ENCODE measurements at regions not wholly inside any gene's neighbourhood (a gene's known extent, or its start where the extent isn't known, plus 50 kb on each side); places are given as distances from the start of the nearest gene placed in this dataset.

DNA sequence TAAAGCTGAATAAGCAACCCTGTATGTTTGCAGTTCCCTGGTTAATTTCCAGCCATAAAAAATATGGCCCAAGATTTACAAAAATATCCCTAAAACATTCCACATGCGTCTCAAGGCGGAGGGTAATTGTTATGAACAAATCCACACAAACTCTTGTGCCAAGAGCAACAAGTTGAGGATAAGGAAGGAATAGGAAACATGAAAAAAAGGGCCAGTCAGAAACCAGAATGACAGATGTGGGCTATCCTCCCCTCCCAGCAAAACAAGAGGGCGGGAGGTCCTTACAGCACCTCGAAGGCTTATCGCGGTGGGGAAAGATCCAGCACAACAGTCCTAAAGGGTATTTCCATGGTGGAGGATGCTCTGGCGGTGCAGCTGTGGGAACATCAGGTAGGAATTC is 155.6 kb upstream of the HES1 start:
- TF ChIP-seq, protein P1, sequence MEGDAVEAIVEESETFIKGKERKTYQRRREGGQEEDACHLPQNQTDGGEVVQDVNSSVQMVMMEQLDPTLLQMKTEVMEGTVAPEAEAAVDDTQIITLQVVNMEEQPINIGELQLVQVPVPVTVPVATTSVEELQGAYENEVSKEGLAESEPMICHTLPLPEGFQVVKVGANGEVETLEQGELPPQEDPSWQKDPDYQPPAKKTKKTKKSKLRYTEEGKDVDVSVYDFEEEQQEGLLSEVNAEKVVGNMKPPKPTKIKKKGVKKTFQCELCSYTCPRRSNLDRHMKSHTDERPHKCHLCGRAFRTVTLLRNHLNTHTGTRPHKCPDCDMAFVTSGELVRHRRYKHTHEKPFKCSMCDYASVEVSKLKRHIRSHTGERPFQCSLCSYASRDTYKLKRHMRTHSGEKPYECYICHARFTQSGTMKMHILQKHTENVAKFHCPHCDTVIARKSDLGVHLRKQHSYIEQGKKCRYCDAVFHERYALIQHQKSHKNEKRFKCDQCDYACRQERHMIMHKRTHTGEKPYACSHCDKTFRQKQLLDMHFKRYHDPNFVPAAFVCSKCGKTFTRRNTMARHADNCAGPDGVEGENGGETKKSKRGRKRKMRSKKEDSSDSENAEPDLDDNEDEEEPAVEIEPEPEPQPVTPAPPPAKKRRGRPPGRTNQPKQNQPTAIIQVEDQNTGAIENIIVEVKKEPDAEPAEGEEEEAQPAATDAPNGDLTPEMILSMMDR (IDR thresholded peaks at IDR 0.05; ENCODE audit: control insufficient read depth, insufficient read depth, low read depth, low read length, missing control alignments), result no peak
- no peak overlapping the region for H3K4me3 ChIP-seq (ENCODE audit: control insufficient read depth, low read depth, low read length)
- DNase-seq (ENCODE audit: low read depth), result no peak

DNA sequence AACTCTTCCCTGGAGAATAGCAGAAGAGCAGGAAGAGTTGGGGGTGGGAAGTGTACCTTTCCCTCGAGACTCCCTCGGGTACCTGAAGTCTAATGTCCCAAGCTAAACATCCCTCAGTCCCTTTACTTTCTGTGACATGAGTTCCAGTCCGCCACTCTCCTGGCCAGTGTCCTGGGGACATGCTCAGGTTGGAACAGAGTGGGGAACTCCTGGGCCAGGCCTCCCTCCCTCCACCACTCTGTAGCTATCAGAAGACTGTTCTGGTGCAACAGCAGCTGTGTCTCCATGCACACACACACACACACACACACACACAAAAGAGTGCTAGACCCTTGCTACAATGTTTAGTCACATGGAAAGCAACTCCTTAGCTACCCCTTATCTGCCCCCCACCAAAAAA is 155.0 kb upstream of the HES1 start:
- TF ChIP-seq, protein P1 (IDR thresholded peaks at IDR 0.05; ENCODE audit: control insufficient read depth, insufficient read depth, low read depth, low read length, missing control alignments), result no peak
- no peak overlapping the region for H3K4me3 ChIP-seq (ENCODE audit: control insufficient read depth, low read depth, low read length)
- no peak for DNase-seq (ENCODE audit: low read depth)

DNA sequence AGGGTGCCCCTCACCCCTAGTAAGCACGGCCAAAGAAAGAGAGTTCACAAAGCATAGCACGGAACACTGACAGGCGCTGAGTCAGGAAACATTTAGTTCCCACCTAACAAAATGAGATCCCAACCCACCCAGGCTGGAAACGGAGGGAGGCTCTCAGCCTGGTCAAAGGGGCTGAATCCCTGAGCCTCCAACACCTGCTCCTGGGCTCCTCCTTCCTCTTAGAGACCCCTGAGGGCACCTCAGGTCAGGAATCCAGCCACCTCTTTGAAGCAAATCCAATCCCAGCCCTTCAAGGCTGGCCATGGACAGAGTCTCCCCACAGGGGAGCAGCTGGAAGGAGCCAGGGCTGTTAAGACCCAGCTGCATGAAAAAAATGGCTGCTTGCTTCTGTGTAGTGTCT is 154.4 kb upstream of the HES1 start:
- H3K4me3 ChIP-seq (ENCODE audit: control insufficient read depth, low read depth, low read length), result no peak overlapping the region
- TF ChIP-seq, protein P1 (IDR thresholded peaks at IDR 0.05; ENCODE audit: control insufficient read depth, insufficient read depth, low read depth, low read length, missing control alignments), result no peak
- DNase-seq (ENCODE audit: low read depth), result no peak

DNA sequence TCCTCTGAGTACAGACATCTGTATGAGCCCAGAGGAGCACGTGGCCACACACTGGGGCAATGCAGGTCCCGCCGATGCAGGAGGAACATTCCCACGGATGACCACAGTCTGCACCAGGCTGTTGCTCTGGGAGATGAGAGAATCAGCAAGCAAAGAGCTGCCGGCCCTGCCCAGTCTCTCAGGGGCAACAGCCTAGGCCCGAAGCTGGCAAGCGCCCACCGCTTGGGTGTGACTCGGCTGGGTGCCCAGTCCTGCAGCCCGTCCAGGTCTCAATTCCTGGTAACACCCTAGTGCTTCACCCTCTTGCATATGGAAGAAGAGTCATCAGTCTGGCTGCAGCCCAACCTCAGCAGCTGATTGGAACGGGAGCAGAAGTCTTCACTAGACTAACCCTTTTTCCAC is 153.7 kb upstream of the HES1 start:
- TF ChIP-seq, protein P1 (IDR thresholded peaks at IDR 0.05; ENCODE audit: control insufficient read depth, insufficient read depth, low read depth, low read length, missing control alignments), result no peak

DNA sequence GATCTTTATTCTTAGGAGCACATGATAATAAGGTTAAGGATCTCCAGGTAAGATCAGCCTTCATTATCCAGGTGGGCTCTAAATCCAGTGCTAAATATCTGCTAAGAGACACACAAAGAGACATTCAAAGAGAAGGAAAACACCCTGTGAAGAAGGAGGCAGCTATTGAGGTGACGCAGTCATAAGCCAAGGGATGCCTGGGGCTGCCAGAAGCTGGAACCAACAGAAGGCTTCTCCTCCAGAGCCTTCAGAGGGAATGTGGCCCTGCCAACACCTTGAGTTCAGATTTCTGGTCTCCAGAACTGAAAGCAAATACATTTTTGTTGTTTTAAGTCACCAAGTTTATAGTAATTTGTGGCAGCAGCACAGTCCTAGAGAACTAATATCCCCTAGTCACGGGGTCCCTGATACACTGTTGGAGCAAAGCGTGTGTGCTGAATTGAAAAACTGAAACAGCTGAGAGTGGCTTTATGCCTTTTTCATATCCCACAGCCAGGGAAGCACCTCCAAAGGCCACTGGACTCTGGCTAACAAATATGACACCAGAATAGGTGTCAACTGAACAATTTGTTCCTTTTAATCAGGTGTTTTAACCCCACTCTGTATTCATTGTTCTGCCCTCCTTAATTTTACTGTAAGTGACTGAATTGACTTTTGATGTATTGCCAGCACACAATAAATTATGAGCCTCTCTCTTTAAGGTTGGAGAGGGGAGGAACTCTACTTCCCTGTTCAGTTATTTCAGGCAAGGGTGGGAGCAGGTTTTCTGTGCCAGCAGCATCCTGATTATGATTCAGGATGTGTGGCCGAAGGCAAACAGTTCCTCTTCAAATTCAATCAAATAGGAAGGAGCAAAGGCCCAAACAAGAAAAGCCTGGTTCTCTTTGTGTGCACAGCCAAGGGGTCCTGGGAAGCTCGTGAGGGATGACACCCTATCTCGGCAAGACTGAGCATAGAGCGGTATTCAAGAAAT is 151.8 kb upstream of the HES1 start:
- TF ChIP-seq, protein P1 (IDR thresholded peaks at IDR 0.05; ENCODE audit: control insufficient read depth, insufficient read depth, low read depth, low read length, missing control alignments), result no peak
- H3K4me3 ChIP-seq (ENCODE audit: control insufficient read depth, low read depth, low read length), result no peak overlapping the region
- no peak for DNase-seq (ENCODE audit: low read depth)

More for the DNA sequence above, 153.7 kb upstream of the HES1 start:
- H3K4me3 ChIP-seq (ENCODE audit: control insufficient read depth, low read depth, low read length), result no peak overlapping the region
- DNase-seq (ENCODE audit: low read depth), result no peak

DNA sequence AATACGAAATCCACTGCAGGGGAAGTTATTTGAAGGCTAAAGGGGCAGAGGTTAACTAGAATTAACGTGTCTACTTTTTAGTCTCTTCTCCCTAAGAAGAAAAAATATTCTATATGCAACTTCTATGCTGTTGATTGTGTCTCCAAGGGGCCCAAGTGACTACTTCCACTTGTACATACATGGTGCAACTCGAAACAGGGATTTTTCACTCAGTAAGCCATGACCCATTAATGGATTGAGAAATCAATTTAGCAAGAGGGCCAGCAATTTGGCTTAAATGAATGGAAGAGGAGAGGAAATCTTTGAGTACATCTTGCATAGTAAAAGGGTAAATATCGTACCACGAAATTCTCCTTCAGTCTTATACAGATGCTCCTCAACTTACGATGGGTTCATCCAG is 151.1 kb upstream of the HES1 start:
- TF ChIP-seq, protein P1 (IDR thresholded peaks at IDR 0.05; ENCODE audit: control insufficient read depth, insufficient read depth, low read depth, low read length, missing control alignments), result no peak
- H3K4me3 ChIP-seq (ENCODE audit: control insufficient read depth, low read depth, low read length), result no peak overlapping the region
- no peak for DNase-seq (ENCODE audit: low read depth)
